GM12873 (cell line): ENCODE measurements at regions not wholly inside any gene's neighbourhood (a gene's known extent, or its start where the extent isn't known, plus 50 kb on each side); places are given as distances from the start of the nearest gene placed in this dataset.

ENCODE experiments used
- TF ChIP-seq, protein P1 (sequence below): IDR thresholded peaks from 2 replicates; pipeline ENCODE4 v1.5.1; 2012; ENCODE audit warnings: low read depth, mild to moderate bottlenecking, moderate library complexity, low read length, control low read depth; ENCODE audit not compliant: insufficient read depth; ENCODE audit errors: missing control alignments

GRCh38 chr2:15798701-15799431, 141.5 kb upstream of the MYCN start:
- TF ChIP-seq, protein P1, sequence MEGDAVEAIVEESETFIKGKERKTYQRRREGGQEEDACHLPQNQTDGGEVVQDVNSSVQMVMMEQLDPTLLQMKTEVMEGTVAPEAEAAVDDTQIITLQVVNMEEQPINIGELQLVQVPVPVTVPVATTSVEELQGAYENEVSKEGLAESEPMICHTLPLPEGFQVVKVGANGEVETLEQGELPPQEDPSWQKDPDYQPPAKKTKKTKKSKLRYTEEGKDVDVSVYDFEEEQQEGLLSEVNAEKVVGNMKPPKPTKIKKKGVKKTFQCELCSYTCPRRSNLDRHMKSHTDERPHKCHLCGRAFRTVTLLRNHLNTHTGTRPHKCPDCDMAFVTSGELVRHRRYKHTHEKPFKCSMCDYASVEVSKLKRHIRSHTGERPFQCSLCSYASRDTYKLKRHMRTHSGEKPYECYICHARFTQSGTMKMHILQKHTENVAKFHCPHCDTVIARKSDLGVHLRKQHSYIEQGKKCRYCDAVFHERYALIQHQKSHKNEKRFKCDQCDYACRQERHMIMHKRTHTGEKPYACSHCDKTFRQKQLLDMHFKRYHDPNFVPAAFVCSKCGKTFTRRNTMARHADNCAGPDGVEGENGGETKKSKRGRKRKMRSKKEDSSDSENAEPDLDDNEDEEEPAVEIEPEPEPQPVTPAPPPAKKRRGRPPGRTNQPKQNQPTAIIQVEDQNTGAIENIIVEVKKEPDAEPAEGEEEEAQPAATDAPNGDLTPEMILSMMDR: no peak

DNA sequence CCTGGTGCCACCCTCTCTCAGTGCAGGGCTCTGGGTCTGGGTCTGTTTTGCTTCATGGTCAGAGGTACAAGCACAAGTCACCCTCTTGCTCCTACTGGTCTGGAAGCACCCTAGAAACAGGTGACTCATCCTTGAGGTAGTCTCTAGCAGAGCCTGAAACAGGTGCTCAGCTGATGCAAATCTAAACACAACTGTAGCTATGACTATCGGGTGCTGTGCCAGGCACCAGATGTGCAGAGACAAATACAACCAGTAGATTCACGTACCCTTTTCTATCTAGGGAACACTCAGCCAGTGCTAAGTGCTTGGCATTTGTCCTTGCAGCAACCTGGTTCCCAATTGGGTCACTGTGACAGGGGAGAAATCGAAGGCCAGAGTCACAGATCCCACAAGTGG, 140.9 kb upstream of the MYCN start:
- TF ChIP-seq, protein P1: no peak

DNA sequence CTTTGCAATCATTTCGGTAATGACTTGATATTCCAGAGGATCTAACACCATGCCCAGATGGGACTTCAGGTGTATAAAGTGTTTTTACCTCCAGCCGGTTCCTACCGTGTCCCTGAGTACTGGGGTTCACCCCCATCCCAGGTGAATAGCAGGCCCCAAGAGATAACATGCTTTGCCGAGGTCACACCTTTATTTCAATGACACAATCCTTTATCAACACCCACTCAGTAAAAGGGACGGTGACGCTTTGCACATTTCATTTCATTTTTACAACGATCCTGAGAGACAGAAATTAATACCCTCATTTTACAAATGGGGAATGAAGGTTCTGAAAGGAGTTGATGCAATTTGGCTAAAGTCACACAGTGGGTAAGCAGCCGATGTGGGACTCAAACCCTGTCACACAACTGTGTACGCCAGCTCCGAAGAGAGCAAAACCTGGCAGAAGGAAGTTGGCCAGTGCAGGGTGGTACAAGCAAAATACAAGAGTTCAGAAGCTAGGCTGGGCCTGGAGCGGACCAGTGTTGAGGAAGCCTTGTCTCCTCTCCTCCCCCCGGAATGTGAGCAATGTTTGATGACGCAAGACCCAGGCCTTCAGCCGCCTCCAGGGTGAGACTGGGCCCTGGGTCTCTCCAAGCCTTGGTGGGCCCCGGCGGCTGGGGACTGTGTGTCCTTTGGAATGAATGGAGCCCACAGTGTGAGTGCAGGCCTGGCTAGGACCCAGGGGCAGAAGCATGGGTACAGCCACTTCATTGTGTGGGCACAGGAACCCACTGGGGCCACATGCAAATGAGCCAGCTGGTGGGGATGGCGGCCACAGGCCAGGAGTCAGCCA, 139.6 kb upstream of the MYCN start:
- TF ChIP-seq, protein P1: no peak

DNA sequence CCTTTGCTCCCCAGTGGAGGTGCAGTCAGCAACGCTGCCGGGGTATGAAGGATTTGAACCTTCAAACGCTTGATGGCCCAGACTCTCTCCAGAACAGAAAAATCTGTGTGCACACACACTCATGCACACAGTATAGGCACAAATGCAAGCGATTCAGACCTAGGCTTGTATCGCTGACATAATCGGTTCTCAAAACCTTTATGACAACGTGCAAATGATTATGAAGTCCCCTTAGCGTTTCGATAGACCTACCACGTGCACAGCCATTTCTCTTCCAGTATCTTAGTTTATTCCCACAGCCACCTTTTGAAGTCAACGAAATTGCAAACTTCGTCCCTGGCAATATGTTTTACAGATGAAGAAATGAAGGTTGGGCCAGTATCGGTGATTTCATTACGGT, 138.9 kb upstream of the MYCN start:
- TF ChIP-seq, protein P1: no peak

DNA sequence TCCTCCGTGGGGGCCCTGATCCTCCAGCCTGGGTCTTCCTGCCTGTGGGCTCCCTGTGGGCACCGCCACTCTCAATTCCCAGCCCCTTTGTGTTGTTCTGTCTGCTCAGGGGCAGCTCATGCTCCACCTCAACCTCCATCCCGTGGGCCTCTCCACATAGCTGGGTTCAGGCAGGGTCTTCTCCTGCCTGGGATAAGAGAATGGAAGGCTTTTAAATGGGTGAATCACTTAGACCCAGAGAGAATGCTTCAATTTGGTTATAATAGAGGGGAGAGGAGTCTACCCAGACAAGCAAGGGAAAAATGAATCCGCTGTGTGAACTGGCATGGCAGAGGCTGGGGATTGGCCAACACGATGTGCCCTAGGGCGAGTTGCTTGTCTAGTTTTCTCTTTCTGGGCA, 138.4 kb upstream of the MYCN start:
- TF ChIP-seq, protein P1: no peak

DNA sequence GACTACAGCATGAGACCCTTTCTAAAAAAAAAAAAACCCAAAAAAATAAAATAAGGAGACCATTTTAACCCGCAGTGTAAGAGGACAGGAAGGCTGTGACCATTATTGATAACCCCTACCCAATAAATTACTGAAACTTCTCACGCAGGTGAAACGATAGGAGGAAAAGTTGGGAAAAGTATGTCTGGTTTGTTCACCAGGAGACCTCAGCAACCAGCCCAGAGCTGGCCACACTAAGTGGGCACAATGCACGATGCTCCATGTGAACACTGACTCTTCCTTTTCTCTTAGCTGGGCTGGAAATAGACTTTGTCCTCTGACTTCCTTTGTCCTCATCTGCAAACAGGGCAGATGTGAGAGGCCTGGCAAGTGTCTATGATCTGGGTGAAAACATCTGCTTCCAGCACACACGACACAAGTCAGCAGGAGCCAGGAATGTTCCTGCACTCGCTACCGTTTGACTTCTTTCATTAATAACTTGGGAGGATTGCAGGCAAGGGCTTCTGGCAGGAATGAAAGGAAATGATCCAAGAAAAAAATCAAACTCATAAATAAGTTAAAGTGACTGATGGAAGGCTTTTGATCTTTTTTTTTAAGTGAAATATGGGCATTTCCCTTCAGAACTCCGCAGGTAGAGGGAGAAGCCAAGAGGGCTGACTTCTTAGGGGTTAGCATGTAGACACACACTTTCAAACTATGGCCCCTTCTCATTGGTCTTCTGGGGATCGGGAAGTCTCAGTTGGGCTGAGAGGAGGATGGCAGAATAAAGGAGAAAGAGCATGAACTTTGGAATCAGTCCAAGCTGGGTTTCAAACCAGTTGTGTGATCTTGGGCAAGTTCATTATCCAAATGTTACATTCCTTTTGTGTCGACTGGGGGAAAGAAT, 137.4 kb upstream of the MYCN start:
- TF ChIP-seq, protein P1: no peak
